Activated naive CD8-positive, alpha-beta T cell treated with anti-CD3 and anti-CD28 coated beads, Interleukin-2, amount 50 U/mL, for 16 hours (primary cell): ENCODE measurements at regions not wholly inside any gene's neighbourhood (a gene's known extent, or its start where the extent isn't known, plus 50 kb on each side); places are given as distances from the start of the nearest gene placed in this dataset.

ENCODE experiments used
- DNase-seq: peaks from one replicate; pipeline ENCODE4 v3.0.0-alpha.2; 2020; ENCODE audit warnings: low read depth, low spot score

GRCh38 chr5:135205632-135206349 is 171.8 kb upstream of the PITX1 start:
- DNase-seq, result no peak

GRCh38 chr5:135204151-135204600 is 170.1 kb upstream of the PITX1 start:
- DNase-seq, result no peak

GRCh38 chr5:135203593-135204036 is 169.6 kb upstream of the PITX1 start:
- no peak for DNase-seq

GRCh38 chr5:135203019-135203418 is 169.0 kb upstream of the PITX1 start:
- no peak for DNase-seq

GRCh38 chr5:135199919-135200318 is 165.9 kb upstream of the PITX1 start:
- DNase-seq, result no peak

- DNase-seq, result no peak
These were observed 162.5 kb upstream of the PITX1 start for GRCh38 chr5:135196483-135196882.

- no peak for DNase-seq
These were observed 161.2 kb upstream of the PITX1 start for GRCh38 chr5:135195270-135195608.

- no peak for DNase-seq
These were observed 160.7 kb upstream of the PITX1 start for GRCh38 chr5:135194573-135195269.

GRCh38 chr5:135194126-135194488 is 160.1 kb upstream of the PITX1 start:
- DNase-seq, result no peak

GRCh38 chr5:135193213-135194125 is 159.4 kb upstream of the PITX1 start:
- no peak for DNase-seq

GRCh38 chr5:135192351-135192750 is 158.3 kb upstream of the PITX1 start:
- DNase-seq, result no peak

- DNase-seq, result peak; percentile 43
These were observed 157.2 kb upstream of the PITX1 start for GRCh38 chr5:135191084-135191826.

- DNase-seq, result no peak
These were observed 156.5 kb upstream of the PITX1 start for GRCh38 chr5:135190416-135191083.

GRCh38 chr5:135189024-135189423 is 155.0 kb upstream of the PITX1 start:
- DNase-seq, result no peak

GRCh38 chr5:135188233-135188914 is 154.3 kb upstream of the PITX1 start:
- no peak for DNase-seq

- no peak for DNase-seq
These were observed 152.9 kb upstream of the PITX1 start for GRCh38 chr5:135186662-135187522.

- no peak for DNase-seq
These were observed 151.5 kb upstream of the PITX1 start for GRCh38 chr5:135185481-135186065.

GRCh38 chr5:135184646-135185045 is 150.6 kb upstream of the PITX1 start:
- no peak for DNase-seq

- DNase-seq, result no peak
These were observed 149.4 kb upstream of the PITX1 start for GRCh38 chr5:135183464-135183863.
